ENCODE measurements at regions not wholly inside any gene's neighbourhood (a gene's known extent, or its start where the extent isn't known, plus 50 kb on each side); places are given as distances from the start of the nearest gene placed in this dataset.
"Not testable (repeated sequence)": the region's sequence is repeated elsewhere in the genome, so short reads cannot be mapped to it uniquely, and the experiment has no call there.

GRCh38 chr2:39487398-39488250, 50.5 kb upstream of the MAP4K3 start:
- H3K27ac ChIP-seq, result peak overlapping the region; percentile 63
- DNase-seq (ENCODE audit: low read depth, low spot score), result no peak

- DNase-seq (ENCODE audit: low read depth, low spot score), result peak; percentile 73
- peak overlapping the region; percentile 63 for H3K27ac ChIP-seq
These were observed 51.4 kb upstream of the MAP4K3 start for GRCh38 chr2:39488450-39488849.

- no peak for DNase-seq (ENCODE audit: low read depth, low spot score)
- no peak overlapping the region for H3K27ac ChIP-seq
These were observed 53.5 kb upstream of the MAP4K3 start for GRCh38 chr2:39490586-39490985.

DNA sequence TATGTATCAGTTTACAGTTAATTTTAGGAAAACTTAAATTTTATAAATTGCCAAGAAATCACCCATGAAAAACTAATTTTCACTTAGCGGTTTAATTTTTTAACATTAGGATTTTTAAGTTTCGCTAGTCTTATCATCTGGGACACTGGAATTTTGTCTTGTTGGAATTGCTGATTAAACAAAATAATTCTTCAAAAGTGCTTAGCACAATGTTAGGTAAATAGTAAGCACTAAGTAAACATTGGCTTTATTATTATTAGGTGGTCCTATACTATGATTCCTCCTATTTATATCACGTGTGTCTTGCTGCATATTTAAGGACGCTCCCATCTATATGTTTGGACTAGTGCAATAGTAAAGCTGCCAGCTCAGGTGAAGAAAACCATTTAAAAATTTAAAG, 54.6 kb upstream of the MAP4K3 start:
- peak overlapping the region; percentile 81 for H3K27ac ChIP-seq
- no peak for DNase-seq (ENCODE audit: low read depth, low spot score)

- H3K27ac ChIP-seq, result peak overlapping the region; percentile 81
- peak; percentile 95 for DNase-seq (ENCODE audit: low read depth, low spot score)
These were observed 55.1 kb upstream of the MAP4K3 start for GRCh38 chr2:39492095-39492590.

- DNase-seq (ENCODE audit: low read depth, low spot score), result no peak
- peak overlapping the region; percentile 81 for H3K27ac ChIP-seq
These were observed 55.6 kb upstream of the MAP4K3 start for GRCh38 chr2:39492716-39493115.

- H3K27ac ChIP-seq, result peak overlapping the region; percentile 35
- DNase-seq (ENCODE audit: low read depth, low spot score), result peak; percentile 66
These were observed 57.7 kb upstream of the MAP4K3 start for GRCh38 chr2:39494784-39495251.

DNA sequence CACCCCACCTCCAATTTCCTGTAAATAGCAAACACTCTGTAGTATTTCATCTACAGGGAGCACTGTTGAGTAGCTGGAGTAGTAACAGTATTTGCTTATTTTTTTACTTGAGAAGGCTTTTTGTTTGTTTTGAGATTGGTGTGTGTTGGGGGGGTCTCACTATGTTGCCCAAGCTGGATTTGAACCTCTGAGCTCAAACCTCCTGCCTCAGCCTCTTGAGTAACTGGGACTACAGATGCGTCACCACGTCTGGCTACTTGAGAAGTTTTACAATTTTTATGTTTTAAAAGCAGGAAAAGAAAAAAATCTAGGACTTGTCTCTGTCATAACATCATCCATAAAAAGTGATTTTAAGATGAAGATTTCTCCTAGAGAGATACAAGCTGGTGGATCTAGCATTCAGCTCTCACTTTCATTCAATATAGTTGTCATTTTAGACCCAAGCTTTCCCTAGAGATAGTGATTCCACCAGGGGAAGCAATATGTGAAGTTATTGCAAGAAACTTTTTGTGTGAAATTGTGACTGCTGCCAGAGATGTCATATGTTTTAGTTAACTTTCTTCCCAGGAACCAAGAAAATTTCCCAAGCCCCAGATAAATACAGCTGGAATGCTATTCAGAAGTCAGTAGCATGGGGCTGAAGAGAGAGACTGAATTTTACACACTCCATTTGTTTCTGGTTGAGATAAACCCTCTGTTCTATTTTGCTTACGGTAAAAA, 60.2 kb upstream of the MAP4K3 start:
- no peak overlapping the region for H3K27ac ChIP-seq
- DNase-seq (ENCODE audit: low read depth, low spot score), result no peak

DNA sequence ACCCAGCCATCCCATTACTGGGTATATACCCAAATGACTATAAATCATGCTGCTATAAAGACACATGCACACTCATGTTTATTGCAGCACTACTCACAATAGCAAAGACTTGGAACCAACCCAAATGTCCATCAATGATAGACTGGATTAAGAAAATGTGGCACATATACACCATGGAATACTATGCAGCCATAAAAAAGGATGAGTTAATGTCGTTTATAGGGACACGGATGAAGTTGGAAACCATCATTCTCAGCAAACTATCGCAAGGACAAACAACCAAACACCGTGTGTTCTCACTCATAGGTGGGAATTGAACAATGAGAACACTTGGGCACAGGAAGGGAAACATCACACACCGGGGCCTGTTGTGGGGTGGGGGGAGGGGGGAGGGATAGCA, 61.1 kb upstream of the MAP4K3 start:
- not testable (repeated sequence) for DNase-seq (ENCODE audit: low read depth, low spot score); H3K27ac ChIP-seq

- DNase-seq (ENCODE audit: low read depth, low spot score), result no peak
These were observed 61.7 kb upstream of the MAP4K3 start for GRCh38 chr2:39498786-39499185.

GRCh38 chr2:39499336-39499735, 62.3 kb upstream of the MAP4K3 start:
- DNase-seq (ENCODE audit: low read depth, low spot score), result no peak
- no peak overlapping the region for H3K27ac ChIP-seq

More at GRCh38 chr2:39498786-39499185, 61.7 kb upstream of the MAP4K3 start:
- H3K27ac ChIP-seq, result no peak overlapping the region

DNA sequence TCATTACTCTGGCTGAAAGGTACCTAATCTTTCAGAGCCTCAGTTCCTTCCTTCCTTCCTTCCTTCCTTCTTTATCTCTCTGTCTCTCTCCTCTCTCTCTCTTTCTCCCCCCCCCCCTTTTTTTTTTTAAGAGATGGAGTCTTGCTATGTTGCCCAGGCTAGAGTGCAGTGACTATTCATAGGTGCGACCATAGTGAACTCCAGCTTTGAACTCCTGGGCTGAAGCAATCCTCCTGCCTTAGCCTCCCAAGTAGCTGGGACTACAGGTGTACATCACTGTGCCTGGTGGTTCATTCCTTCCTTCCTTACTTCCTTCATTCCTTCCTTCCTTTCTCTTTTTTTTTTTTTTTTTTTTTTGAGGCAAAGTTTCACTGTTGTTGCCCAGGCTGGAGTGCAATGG, 64.3 kb upstream of the MAP4K3 start:
- no peak overlapping the region for H3K27ac ChIP-seq
- DNase-seq (ENCODE audit: low read depth, low spot score), result no peak

- no peak overlapping the region for H3K27ac ChIP-seq
- DNase-seq (ENCODE audit: low read depth, low spot score), result no peak
These were observed 66.2 kb upstream of the MAP4K3 start for GRCh38 chr2:39503277-39503676.

DNA sequence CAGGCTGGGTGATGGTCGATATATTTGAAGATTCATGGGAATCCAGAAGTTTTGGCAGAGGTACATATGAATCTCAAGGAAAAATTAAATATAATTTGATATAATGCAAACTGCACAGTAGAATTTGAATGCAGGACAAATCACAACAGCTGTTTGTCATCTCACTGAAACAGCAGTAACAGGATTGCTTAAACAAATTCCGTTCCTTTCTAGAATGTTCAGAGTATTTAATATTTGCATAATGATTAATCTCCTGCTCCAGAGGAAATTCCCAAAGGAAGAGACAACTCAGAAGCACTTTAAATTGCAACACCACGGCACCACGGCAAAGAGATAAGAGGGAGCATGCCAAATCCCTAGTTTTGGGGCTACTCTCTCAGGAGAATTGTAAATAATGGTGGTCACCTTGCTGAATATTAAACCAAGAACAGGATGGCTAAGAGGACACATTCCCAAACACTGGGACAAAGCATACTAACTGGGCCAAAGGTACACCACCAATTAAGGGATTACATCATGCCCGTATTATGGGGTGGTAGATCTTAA, 67.8 kb upstream of the MAP4K3 start:
- H3K27ac ChIP-seq, result peak overlapping the region; percentile 7
- DNase-seq (ENCODE audit: low read depth, low spot score), result no peak

DNA sequence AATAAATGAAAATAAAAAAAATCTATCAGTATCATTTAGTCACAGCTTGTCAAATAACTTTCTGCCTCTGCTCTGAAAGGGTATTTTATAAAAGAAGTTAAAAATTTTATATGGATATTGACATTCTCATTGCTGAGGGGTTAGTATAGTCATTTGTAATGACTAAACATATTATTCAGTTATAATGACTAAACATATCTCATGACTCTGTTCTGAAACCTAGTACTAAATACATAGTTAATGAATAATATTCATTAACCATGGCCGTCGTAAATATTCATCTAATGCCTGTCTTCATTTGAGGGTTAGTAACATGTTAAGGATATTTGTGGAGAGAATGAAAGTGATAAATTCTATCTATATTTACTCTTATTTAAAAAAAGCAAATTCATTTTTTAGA, 69.1 kb upstream of the MAP4K3 start:
- DNase-seq (ENCODE audit: low read depth, low spot score), result no peak
- H3K27ac ChIP-seq, result peak overlapping the region; percentile 16

- no peak overlapping the region for H3K27ac ChIP-seq
- no peak for DNase-seq (ENCODE audit: low read depth, low spot score)
These were observed 71.1 kb upstream of the MAP4K3 start for GRCh38 chr2:39508198-39508597.

GRCh38 chr2:39510140-39510539, 73.1 kb upstream of the MAP4K3 start:
- no peak overlapping the region for H3K27ac ChIP-seq
- no peak for DNase-seq (ENCODE audit: low read depth, low spot score)

GRCh38 chr2:39511219-39511604, 74.1 kb upstream of the MAP4K3 start:
- DNase-seq (ENCODE audit: low read depth, low spot score), result no peak

DNA sequence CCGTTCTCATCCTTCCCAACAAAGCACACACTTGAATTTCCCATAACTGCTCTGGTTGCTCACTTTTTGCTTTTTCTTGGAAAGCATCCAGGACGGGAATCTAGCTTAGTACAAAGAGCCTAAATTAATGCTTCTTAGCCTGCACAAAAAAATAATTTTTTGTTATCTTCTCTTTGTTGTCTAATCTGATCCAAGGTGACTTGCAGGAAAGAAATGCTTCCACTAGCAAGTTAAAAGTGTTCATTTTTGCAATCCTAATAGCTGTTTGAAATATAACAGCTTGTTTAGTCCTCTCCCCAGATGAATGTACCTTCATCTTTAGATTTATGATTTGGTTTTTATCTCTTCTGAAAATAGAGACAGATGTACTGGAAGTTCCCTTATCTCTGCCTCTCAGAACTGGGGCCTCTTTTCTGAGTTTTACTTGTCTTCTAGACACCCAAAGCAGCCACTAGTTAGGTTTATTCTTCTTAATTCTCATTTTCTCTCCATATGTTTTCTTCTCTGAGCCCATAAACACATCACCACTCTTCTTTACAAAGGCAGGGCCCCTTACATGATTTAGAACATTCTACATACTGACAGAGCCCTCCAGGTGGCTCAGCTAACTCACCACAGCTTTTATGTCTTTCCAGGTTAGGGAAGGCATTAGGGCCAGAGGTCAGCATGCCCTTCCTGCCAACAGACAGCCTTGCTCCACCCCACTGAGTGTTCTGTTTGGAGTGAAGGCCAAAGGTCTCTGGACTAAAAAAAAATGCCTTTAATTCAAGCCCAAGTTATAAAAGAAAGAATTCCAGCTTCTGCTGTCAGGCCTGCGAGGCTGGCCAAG, 74.7 kb upstream of the MAP4K3 start:
- no peak for DNase-seq (ENCODE audit: low read depth, low spot score)
- no peak overlapping the region for H3K27ac ChIP-seq

More at GRCh38 chr2:39511219-39511604, 74.1 kb upstream of the MAP4K3 start:
- no peak overlapping the region for H3K27ac ChIP-seq

GRCh38 chr2:39512434-39512935, 75.4 kb upstream of the MAP4K3 start:
- no peak for DNase-seq (ENCODE audit: low read depth, low spot score)
- no peak overlapping the region for H3K27ac ChIP-seq
